H1 (cell line): ENCODE measurements at regions not wholly inside any gene's neighbourhood (a gene's known extent, or its start where the extent isn't known, plus 50 kb on each side); places are given as distances from the start of the nearest gene placed in this dataset.

Source experiments
- CTCF ChIA-PET: fragments of 300-600 bp; sonication (Branson Sonifier 250); formaldehyde crosslinking; loops from one replicate; lab custom pipeline; 2021; ENCODE audit not compliant: partially characterized antibody; lab: Charles Lee
- POLR2A ChIA-PET: fragments of 300-600 bp; sonication (Branson Sonifier 250); formaldehyde crosslinking; loops from one replicate; lab custom pipeline; 2021; ENCODE audit warnings: inconsistent platforms; ENCODE audit not compliant: partially characterized antibody; lab: Charles Lee
- DNase-seq, 2 experiments: peaks; one replicate each; pipeline versions ENCODE4 v3.0.0 to v3.0.0-alpha.2; 2010 to 2022; ENCODE audit warnings: low spot score in 2 of 2, low read depth in 1 of 2, mixed read lengths in 1 of 2
- FAIRE-seq: peaks from 2 replicates; lab custom pipeline; 2011; peaks lifted over from hg19 to GRCh38; lab: Jason Lieb, UNC
- H2AFZ ChIP-seq: 2 replicates; pipeline ENCODE4 v1.8.1; 2012; ENCODE audit warnings: low read length, inconsistent platforms
- H2AK5ac ChIP-seq: 2 replicates; pipeline ENCODE4 v1.6.1; 2013; ENCODE audit warnings: low read depth, low read length
- H2BK120ac ChIP-seq: replicated peaks from 2 replicates; pipeline ENCODE3; 2013; ENCODE audit warnings: low read depth, low read length, inconsistent platforms
- H2BK12ac ChIP-seq: 2 replicates; pipeline ENCODE4 v1.6.1; 2013; ENCODE audit warnings: low read depth, low read length
- H2BK15ac ChIP-seq: 2 replicates; pipeline ENCODE4 v1.6.1; 2013; ENCODE audit warnings: low read length
- H2BK20ac ChIP-seq: 2 replicates; pipeline ENCODE4 v1.6.1; 2013; ENCODE audit warnings: low read length
- H2BK5ac ChIP-seq: 2 replicates; pipeline ENCODE4 v1.6.1; 2013; ENCODE audit warnings: low read depth, low read length
- H3K14ac ChIP-seq: 2 replicates; pipeline ENCODE4 v1.6.1; 2013; ENCODE audit warnings: inconsistent platforms; ENCODE audit not compliant: insufficient read length
- H3K18ac ChIP-seq: 2 replicates; pipeline ENCODE4 v1.6.1; 2013; ENCODE audit warnings: low read length; ENCODE audit errors: extremely low read depth
- H3K23ac ChIP-seq: 2 replicates; pipeline ENCODE4 v1.6.1; 2013; ENCODE audit warnings: inconsistent platforms; ENCODE audit not compliant: insufficient read length
- H3K23me2 ChIP-seq: 2 replicates; pipeline ENCODE4 v1.6.1; 2013; ENCODE audit warnings: low read depth, low read length
- H3K27ac ChIP-seq: 2 replicates; pipeline ENCODE4 v1.6.1; 2011; ENCODE audit warnings: low read depth, low read length, inconsistent platforms
- H3K27me3 ChIP-seq, 4 experiments: replicated peaks in 1 of 4; 1 replicate in 1 of 4; 2 replicates in 3 of 4; pipeline versions ENCODE4 v1.6.1 to v1.8.1; 2011 to 2013; ENCODE audit warnings: low read length in 3 of 4, mild to moderate bottlenecking in 3 of 4, inconsistent platforms in 2 of 4, mixed read lengths in 2 of 4, moderate library complexity in 1 of 4; ENCODE audit not compliant: control insufficient read depth in 3 of 4, insufficient read depth in 3 of 4; ENCODE audit errors: extremely low read depth in 1 of 4
- H3K36me3 ChIP-seq, 4 experiments: 2 replicates each; pipeline versions ENCODE4 v1.6.1 to v1.8.1; 2011 to 2013; ENCODE audit warnings: mild to moderate bottlenecking in 4 of 4, low read length in 3 of 4, moderate library complexity in 2 of 4, control low read depth in 1 of 4, inconsistent platforms in 1 of 4; ENCODE audit not compliant: insufficient read depth in 4 of 4, control insufficient read depth in 2 of 4
- H3K4ac ChIP-seq: replicated peaks from 2 replicates; pipeline ENCODE3; 2013; ENCODE audit warnings: low read length, low read depth, mixed read lengths, inconsistent platforms; ENCODE audit not compliant: insufficient read length
- H3K4me1 ChIP-seq, 4 experiments: replicated peaks in 1 of 4; 1 replicate in 1 of 4; 2 replicates in 3 of 4; pipeline versions ENCODE4 v1.6.1 to v1.8.1; 2011 to 2013; ENCODE audit warnings: low read length in 3 of 4, inconsistent platforms in 2 of 4, mixed read lengths in 1 of 4; ENCODE audit not compliant: insufficient read depth in 4 of 4, control insufficient read depth in 3 of 4
- H3K4me2 ChIP-seq, 2 experiments: 2 replicates each; pipeline versions ENCODE4 v1.6.1 to v1.8.1; 2011 to 2013; ENCODE audit warnings: low read depth in 2 of 2, low read length in 2 of 2, control low read depth in 1 of 2, inconsistent platforms in 1 of 2, mild to moderate bottlenecking in 1 of 2; ENCODE audit not compliant: insufficient read depth in 1 of 2
- H3K4me3 ChIP-seq, 4 experiments: fragments of 200-600, 300-600 bp in 1 of 4; sonication (generic), shearing (Covaris generic), sonication (Bioruptor Twin) in 1 of 4; 2 replicates each; pipeline versions ENCODE4 v1.5.1 to v1.8.1; 2011 to 2016; ENCODE audit warnings: low read length in 4 of 4, low read depth in 3 of 4, control low read depth in 2 of 4, inconsistent platforms in 2 of 4, mild to moderate bottlenecking in 2 of 4, mixed read lengths in 1 of 4, moderate library complexity in 1 of 4; ENCODE audit not compliant: insufficient read depth in 2 of 4; ENCODE audit errors: extremely low read depth in 1 of 4
- H3K56ac ChIP-seq: replicated peaks from 2 replicates; pipeline ENCODE3; 2013; ENCODE audit warnings: low read depth, mild to moderate bottlenecking, mixed read lengths, low read length, inconsistent platforms; ENCODE audit not compliant: insufficient read length
- H3K79me1 ChIP-seq: 2 replicates; pipeline ENCODE4 v1.6.1; 2013; ENCODE audit warnings: low read depth, low read length, control low read depth
- H3K79me2 ChIP-seq, 2 experiments: 2 replicates each; pipeline versions ENCODE4 v1.6.1 to v1.8.1; 2012 to 2013; ENCODE audit warnings: low read length in 2 of 2, mild to moderate bottlenecking in 2 of 2, inconsistent platforms in 1 of 2; ENCODE audit not compliant: insufficient read depth in 2 of 2, control insufficient read depth in 1 of 2
- H3K9ac ChIP-seq, 4 experiments: replicated peaks in 1 of 4; 1 replicate in 1 of 4; 2 replicates in 3 of 4; pipeline versions ENCODE4 v1.6.1 to v1.8.1; 2011 to 2013; ENCODE audit warnings: low read depth in 3 of 4, low read length in 3 of 4, control low read depth in 2 of 4, mild to moderate bottlenecking in 2 of 4, moderate library complexity in 2 of 4, inconsistent platforms in 1 of 4; ENCODE audit errors: extremely low read depth in 1 of 4
- H3K9me3 ChIP-seq, 2 experiments: 2 replicates each; pipeline versions ENCODE4 v1.6.1 to v1.8.1; 2012 to 2013; ENCODE audit warnings: mild to moderate bottlenecking in 2 of 2, moderate library complexity in 2 of 2, control low read depth in 1 of 2, inconsistent platforms in 1 of 2, low read depth in 1 of 2, low read length in 1 of 2, mixed read lengths in 1 of 2; ENCODE audit not compliant: insufficient read depth in 2 of 2
- H4K20me1 ChIP-seq, 2 experiments: replicated peaks in 1 of 2; 2 replicates each; pipeline versions ENCODE3 to v1.8.1; 2011 to 2013; ENCODE audit warnings: inconsistent platforms in 2 of 2, low read length in 2 of 2, mild to moderate bottlenecking in 1 of 2; ENCODE audit not compliant: insufficient read depth in 2 of 2, control insufficient read depth in 1 of 2
- H4K5ac ChIP-seq: 2 replicates; pipeline ENCODE4 v1.6.1; 2013; ENCODE audit warnings: low read length, low read depth, mixed read lengths, inconsistent platforms; ENCODE audit not compliant: insufficient read length
- H4K8ac ChIP-seq: 2 replicates; pipeline ENCODE4 v1.8.0; 2013; ENCODE audit warnings: mild to moderate bottlenecking, moderate library complexity, low read length, inconsistent platforms; ENCODE audit not compliant: insufficient read depth; ENCODE audit errors: extremely low read depth
- H4K91ac ChIP-seq: replicated peaks from 2 replicates; pipeline ENCODE3; 2013; ENCODE audit warnings: low read length, mixed read lengths, inconsistent platforms; ENCODE audit not compliant: insufficient read length
- ASH2L ChIP-seq: fragments of 200-600, 300-600 bp; sonication (generic); IDR thresholded peaks from one replicate; pipeline ENCODE4 v1.7.1; 2017; ENCODE audit warnings: low read length
- ATF2 ChIP-seq: IDR thresholded peaks from 2 replicates; pipeline ENCODE4 v1.6.1; 2012; ENCODE audit warnings: low read length, inconsistent platforms
- CBX8 ChIP-seq: fragments of 300-800, 300-1000 bp; sonication (generic); IDR thresholded peaks from 2 replicates; pipeline ENCODE4 v1.7.1; 2016; ENCODE audit warnings: low read depth, low read length, borderline replicate concordance
- CEBPB ChIP-seq: IDR thresholded peaks from 2 replicates; pipeline ENCODE4 v1.6.1; 2012; ENCODE audit warnings: low read depth, low read length
- EP300 ChIP-seq, 2 experiments: IDR thresholded peaks; 1 replicate in 1 of 2; 2 replicates in 1 of 2; pipeline ENCODE4 v1.6.1; 2011 to 2012; ENCODE audit warnings: low read depth in 2 of 2, low read length in 2 of 2, mild to moderate bottlenecking in 2 of 2, borderline replicate concordance in 1 of 2, inconsistent platforms in 1 of 2, moderate library complexity in 1 of 2
- KDM1A ChIP-seq: fragments of 200-600, 300-600 bp; sonication (generic); IDR thresholded peaks from 2 replicates; pipeline ENCODE4 v1.7.1; 2016; ENCODE audit warnings: mild to moderate bottlenecking, low read length, borderline replicate concordance
- MAFK ChIP-seq: IDR thresholded peaks from 2 replicates; pipeline ENCODE4 v1.6.1; 2012; ENCODE audit warnings: low read depth, mild to moderate bottlenecking, improper control_type of control experiment, low read length
- SP1 ChIP-seq: IDR thresholded peaks from 2 replicates; pipeline ENCODE4 v1.6.1; 2011; ENCODE audit warnings: low read depth, low read length
- SP2 ChIP-seq: IDR thresholded peaks from 2 replicates; pipeline ENCODE4 v1.6.1; 2012; ENCODE audit warnings: mild to moderate bottlenecking, low read length, inconsistent platforms
- SRF ChIP-seq: IDR thresholded peaks from 2 replicates; pipeline ENCODE4 v1.6.1; 2011; ENCODE audit warnings: mild to moderate bottlenecking, low read depth, low read length, moderate library complexity
- TEAD4 ChIP-seq: IDR thresholded peaks from 2 replicates; pipeline ENCODE4 v1.6.1; 2012; ENCODE audit warnings: low read depth, low read length, inconsistent platforms, mixed read lengths
- WGBS, 2 experiments: shearing (Covaris generic) in 1 of 2; methylation state at CpG; one replicate each; pipeline versions ENCODE4 v1.1.6 to v1.1.7; 2013 to 2015; ENCODE audit warnings: low lambda C conversion rate in 2 of 2, mixed read lengths in 2 of 2, inconsistent platforms in 1 of 2, low coverage in 1 of 2, missing lambda C conversion rate in 1 of 2; ENCODE audit not compliant: insufficient replicate concordance in 2 of 2, insufficient coverage in 1 of 2, insufficient read length in 1 of 2; ENCODE audit errors: extremely low coverage in 1 of 2, missing lambda C conversion rate in 1 of 2; 5-methylcytosine and 5-hydroxymethylcytosine counted together

GRCh38 chr5:116911074-116911473 lies 336.5 kb upstream of the SEMA6A start:
- no peak overlapping the region for H3K14ac ChIP-seq
- no peaks in the 10 kb centered on the region for H3K27me3 ChIP-seq
- H2AK5ac ChIP-seq, result no peak overlapping the region
- no peak overlapping the region for H3K56ac ChIP-seq
- no peak overlapping the region for H2BK5ac ChIP-seq
- no peak overlapping the region for H3K9ac ChIP-seq
- no peak overlapping the region for H4K91ac ChIP-seq
- ChIA-PET POLR2A (interaction anchor here (0.6 kb wide), 1 partner anchor 1079 kb away, joined by 3 read pairs; no protein-coding TSS in a partner anchor), CTCF (interaction anchor here (0.9 kb wide), 1 partner anchor 123 kb away, joined by 3 read pairs; no protein-coding TSS in a partner anchor)
- no peak overlapping the region for H4K8ac ChIP-seq
- H2BK15ac ChIP-seq, result no peak overlapping the region
- no peaks in the 10 kb centered on the region for H3K9me3 ChIP-seq
- no peak for DNase-seq
- H2BK120ac ChIP-seq, result no peak overlapping the region
- H2BK20ac ChIP-seq, result no peak overlapping the region
- H4K20me1 ChIP-seq, result no peaks in the 10 kb centered on the region
- no peaks in the 10 kb centered on the region for H3K36me3 ChIP-seq
- H4K5ac ChIP-seq, result no peak overlapping the region
- no peaks in the 10 kb centered on the region for H3K23me2 ChIP-seq
- H3K18ac ChIP-seq, result no peak overlapping the region
- no peaks in the 10 kb centered on the region for H3K4me1 ChIP-seq
- H3K4ac ChIP-seq, result no peak overlapping the region
- no peaks in the 10 kb centered on the region for H3K79me2 ChIP-seq
- WGBS, 2 experiments, result 95% methylated on average over 1 of the region's 1 CpG; no CpG with 5 or more reads in 1 of the 2 experiments
- H2AFZ ChIP-seq, result no peak overlapping the region
- no peak overlapping the region for H2BK12ac ChIP-seq
- H3K27ac ChIP-seq, result no peak overlapping the region
- no peak for FAIRE-seq
- H3K79me1 ChIP-seq, result no peaks in the 10 kb centered on the region
- H3K23ac ChIP-seq, result no peak overlapping the region
- no peak overlapping the region for H3K4me2 ChIP-seq
- no peak overlapping the region for H3K4me3 ChIP-seq
- TF ChIP-seq SRF (no peak), MAFK (no peak), SP2 (no peak), EP300 (IDR thresholded peaks at IDR 0.05; ENCODE audit: borderline replicate concordance in 1 of 2, low read depth in 2 of 2, low read length in 2 of 2) (no peak), ASH2L (no peak), SP1 (no peak), KDM1A (no peak), CBX8 (no peak), CEBPB (no peak), TEAD4 (no peak), ATF2 (no peak)
